Parathyroid adenoma (tissue), 2 donors: ENCODE measurements at regions not wholly inside any gene's neighbourhood (a gene's known extent, or its start where the extent isn't known, plus 50 kb on each side); places are given as distances from the start of the nearest gene placed in this dataset.
A peak's percentile ranks its signal among the peaks of the same experiment; 100 is the strongest.

Experiments used
- H2AFZ ChIP-seq: fragments of 300-600 bp; sonication (generic); one replicate; pipeline ENCODE4 v1.7.0; 2017; ENCODE audit warnings: antibody characterized with exemption, mild to moderate bottlenecking
- H3K27ac ChIP-seq: fragments of 300-600 bp; sonication (generic); one replicate; pipeline ENCODE4 v1.7.0; 2017
- H3K27me3 ChIP-seq: fragments of 300-600 bp; sonication (generic); one replicate; pipeline ENCODE4 v1.7.0; 2017; ENCODE audit warnings: low read length; ENCODE audit not compliant: control insufficient read depth, insufficient read depth
- H3K36me3 ChIP-seq: fragments of 300-600 bp; sonication (generic); one replicate; pipeline ENCODE4 v1.7.0; 2017; ENCODE audit warnings: low read length; ENCODE audit not compliant: control insufficient read depth, insufficient read depth
- H3K4me1 ChIP-seq: fragments of 300-600 bp; sonication (generic); one replicate; pipeline ENCODE4 v1.7.0; 2017; ENCODE audit warnings: control low read depth
- H3K4me2 ChIP-seq: fragments of 300-600 bp; sonication (generic); one replicate; pipeline ENCODE4 v1.7.0; 2017; ENCODE audit warnings: low read length
- H3K4me3 ChIP-seq: fragments of 300-600 bp; sonication (generic); one replicate; pipeline ENCODE4 v1.7.0; 2017; ENCODE audit warnings: low read depth, low read length
- H3K79me2 ChIP-seq: fragments of 300-600 bp; sonication (generic); one replicate; pipeline ENCODE4 v1.7.0; 2017; ENCODE audit warnings: control low read depth
- H3K9ac ChIP-seq: fragments of 300-600 bp; sonication (generic); one replicate; pipeline ENCODE4 v1.7.0; 2017; ENCODE audit warnings: mild to moderate bottlenecking
- H3K9me3 ChIP-seq: fragments of 300-600 bp; sonication (generic); one replicate; pipeline ENCODE4 v1.7.0; 2017; ENCODE audit warnings: low read length; ENCODE audit not compliant: control insufficient read depth
- TF ChIP-seq, protein P1 (sequence below): fragments of 300-600 bp; sonication (generic); IDR thresholded peaks from one replicate; pipeline ENCODE4 v1.7.0; 2017; ENCODE audit warnings: antibody characterized with exemption, mild to moderate bottlenecking
- donor health status: primary hyperparathyroidism.

DNA sequence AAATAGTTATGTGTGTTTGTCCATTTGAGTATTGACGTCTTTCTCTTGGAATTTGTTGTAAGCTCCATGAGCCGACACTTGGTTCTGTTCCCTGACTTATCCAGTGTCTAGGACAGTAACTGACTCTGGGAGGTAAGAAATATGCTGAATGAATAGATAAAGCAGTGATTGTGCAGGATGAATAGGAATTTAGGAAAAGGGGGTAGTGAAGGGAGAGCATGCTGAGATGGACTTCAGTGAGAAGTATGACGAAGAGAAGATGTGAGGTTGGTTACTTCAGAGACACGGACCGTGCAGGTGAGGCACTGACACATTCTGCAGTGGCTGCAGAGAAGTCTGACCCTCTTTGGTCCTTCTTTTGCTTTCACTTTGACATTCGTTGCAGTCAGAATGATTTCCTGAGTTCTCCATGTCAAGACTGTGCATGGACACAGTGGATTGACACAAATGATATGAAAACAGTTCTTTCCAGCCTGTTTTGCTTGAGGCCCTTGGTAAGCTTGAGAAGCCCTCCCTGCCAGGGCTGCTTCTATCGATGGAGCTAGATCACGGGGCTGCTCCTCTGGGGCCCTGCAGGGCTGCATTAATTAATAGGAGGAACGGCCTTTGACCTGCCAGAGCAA, 261.5 kb upstream of the SORCS1 start:
- H2AFZ ChIP-seq = peak overlapping the region; percentile 36
- H3K27me3 ChIP-seq = no peaks in the 10 kb centered on the region
- H3K4me1 ChIP-seq = no peaks in the 10 kb centered on the region
- no peaks in the 10 kb centered on the region for H3K36me3 ChIP-seq
- no peak overlapping the region for H3K4me3 ChIP-seq
- H3K27ac ChIP-seq = no peak overlapping the region
- TF ChIP-seq, protein P1, sequence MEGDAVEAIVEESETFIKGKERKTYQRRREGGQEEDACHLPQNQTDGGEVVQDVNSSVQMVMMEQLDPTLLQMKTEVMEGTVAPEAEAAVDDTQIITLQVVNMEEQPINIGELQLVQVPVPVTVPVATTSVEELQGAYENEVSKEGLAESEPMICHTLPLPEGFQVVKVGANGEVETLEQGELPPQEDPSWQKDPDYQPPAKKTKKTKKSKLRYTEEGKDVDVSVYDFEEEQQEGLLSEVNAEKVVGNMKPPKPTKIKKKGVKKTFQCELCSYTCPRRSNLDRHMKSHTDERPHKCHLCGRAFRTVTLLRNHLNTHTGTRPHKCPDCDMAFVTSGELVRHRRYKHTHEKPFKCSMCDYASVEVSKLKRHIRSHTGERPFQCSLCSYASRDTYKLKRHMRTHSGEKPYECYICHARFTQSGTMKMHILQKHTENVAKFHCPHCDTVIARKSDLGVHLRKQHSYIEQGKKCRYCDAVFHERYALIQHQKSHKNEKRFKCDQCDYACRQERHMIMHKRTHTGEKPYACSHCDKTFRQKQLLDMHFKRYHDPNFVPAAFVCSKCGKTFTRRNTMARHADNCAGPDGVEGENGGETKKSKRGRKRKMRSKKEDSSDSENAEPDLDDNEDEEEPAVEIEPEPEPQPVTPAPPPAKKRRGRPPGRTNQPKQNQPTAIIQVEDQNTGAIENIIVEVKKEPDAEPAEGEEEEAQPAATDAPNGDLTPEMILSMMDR = no peak
- H3K9me3 ChIP-seq = no peaks in the 10 kb centered on the region
- no peak overlapping the region for H3K9ac ChIP-seq
- H3K4me2 ChIP-seq = no peak overlapping the region
- no peaks in the 10 kb centered on the region for H3K79me2 ChIP-seq

DNA sequence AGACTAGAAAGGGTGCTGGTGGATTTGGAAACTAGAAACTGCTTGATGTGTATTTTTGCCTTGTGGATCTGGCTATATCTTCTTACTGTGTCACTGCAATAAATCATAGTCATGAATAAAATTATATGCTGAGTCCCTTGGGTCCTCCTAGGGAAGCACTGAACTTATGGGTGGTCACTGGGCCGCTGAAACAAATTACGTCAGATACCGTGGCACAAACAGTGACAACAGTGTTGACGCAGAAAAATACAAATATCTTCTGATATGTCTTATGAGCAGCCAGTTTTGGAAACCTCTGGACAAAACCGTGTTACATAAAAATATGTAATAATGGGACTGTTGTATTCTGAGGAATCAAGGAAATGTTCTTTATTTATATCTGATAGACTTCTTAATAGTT, 260.1 kb upstream of the SORCS1 start:
- H3K4me3 ChIP-seq = no peak overlapping the region
- no peaks in the 10 kb centered on the region for H3K36me3 ChIP-seq
- H3K9ac ChIP-seq = no peak overlapping the region
- H2AFZ ChIP-seq = no peak overlapping the region
- no peaks in the 10 kb centered on the region for H3K27me3 ChIP-seq
- TF ChIP-seq, protein P1 = no peak
- H3K9me3 ChIP-seq = no peaks in the 10 kb centered on the region
- no peaks in the 10 kb centered on the region for H3K79me2 ChIP-seq
- no peak overlapping the region for H3K27ac ChIP-seq
- no peak overlapping the region for H3K4me2 ChIP-seq
- no peaks in the 10 kb centered on the region for H3K4me1 ChIP-seq

DNA sequence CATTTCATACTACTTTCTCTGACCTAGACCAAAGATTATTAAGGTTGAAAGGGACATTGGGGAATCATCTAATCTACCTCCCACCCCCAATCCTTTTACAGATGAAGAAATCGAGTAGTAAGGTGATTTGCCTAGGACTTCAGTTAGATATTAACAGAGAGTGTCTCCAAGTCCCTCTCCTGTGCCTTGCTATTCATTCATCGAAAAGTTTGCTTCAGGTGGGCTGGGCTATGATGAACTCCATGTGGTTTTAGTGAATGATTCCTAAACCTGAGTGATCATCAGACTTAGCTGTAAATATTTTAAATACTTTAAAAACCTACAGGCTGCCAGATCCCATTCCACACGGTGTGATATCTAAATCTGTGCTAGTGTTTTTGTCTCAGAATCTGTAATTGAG, 259.4 kb upstream of the SORCS1 start:
- Histone ChIP-seq H3K79me2 (no peaks in the 10 kb centered on the region), H2AFZ (no peak overlapping the region), H3K4me2 (no peak overlapping the region), H3K4me3 (no peak overlapping the region), H3K36me3 (no peaks in the 10 kb centered on the region), H3K9ac (no peak overlapping the region), H3K4me1 (no peaks in the 10 kb centered on the region), H3K27me3 (no peaks in the 10 kb centered on the region), H3K9me3 (no peaks in the 10 kb centered on the region), H3K27ac (no peak overlapping the region)
- TF ChIP-seq, protein P1 = no peak

DNA sequence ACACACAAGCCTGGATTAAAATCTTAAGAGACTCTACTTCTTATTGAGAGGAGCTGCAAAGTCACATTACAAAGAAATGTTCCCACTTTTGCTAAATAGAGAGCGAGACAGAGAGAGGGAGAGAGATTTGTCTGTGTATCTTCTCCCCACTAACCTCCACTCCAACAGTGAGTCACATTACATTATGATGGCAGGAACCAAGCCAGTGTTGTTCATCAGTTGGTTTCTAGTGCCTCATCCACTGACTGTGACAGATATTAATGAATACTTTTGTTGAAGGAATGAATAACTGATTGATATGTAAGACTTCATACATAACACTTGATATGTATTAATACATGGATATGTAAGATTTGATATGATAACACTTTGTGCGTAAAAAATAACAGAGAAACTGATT, 258.2 kb upstream of the SORCS1 start:
- no peak overlapping the region for H3K4me3 ChIP-seq
- H3K9ac ChIP-seq = no peak overlapping the region
- no peaks in the 10 kb centered on the region for H3K4me1 ChIP-seq
- H3K79me2 ChIP-seq = no peaks in the 10 kb centered on the region
- H3K36me3 ChIP-seq = no peaks in the 10 kb centered on the region
- no peak overlapping the region for H3K27ac ChIP-seq
- H3K4me2 ChIP-seq = no peak overlapping the region
- no peaks in the 10 kb centered on the region for H3K9me3 ChIP-seq
- TF ChIP-seq, protein P1 = no peak
- no peaks in the 10 kb centered on the region for H3K27me3 ChIP-seq
- H2AFZ ChIP-seq = no peak overlapping the region

DNA sequence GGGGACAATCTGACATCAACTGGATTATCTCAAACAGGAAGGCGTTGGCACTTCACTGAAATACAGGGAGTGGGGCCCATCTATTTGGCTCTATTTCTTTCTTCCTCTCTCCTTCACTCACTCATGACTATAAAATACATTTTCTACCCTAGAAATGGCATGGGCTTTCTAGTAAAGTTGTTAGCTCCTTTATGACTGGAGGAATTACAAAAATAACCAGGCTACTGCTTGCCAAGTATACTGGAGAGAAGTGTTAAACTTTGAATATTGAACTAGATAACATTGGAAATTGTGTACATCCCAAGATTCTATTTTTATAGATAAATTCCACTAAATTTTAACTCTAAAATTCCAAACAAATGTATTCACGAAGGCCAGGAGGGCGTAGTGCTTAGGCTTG, 255.7 kb upstream of the SORCS1 start:
- Histone ChIP-seq H3K79me2 (no peaks in the 10 kb centered on the region), H3K27ac (no peak overlapping the region), H3K4me3 (no peak overlapping the region), H3K36me3 (no peaks in the 10 kb centered on the region), H2AFZ (no peak overlapping the region), H3K4me1 (no peaks in the 10 kb centered on the region), H3K9me3 (no peaks in the 10 kb centered on the region), H3K27me3 (no peaks in the 10 kb centered on the region), H3K4me2 (no peak overlapping the region), H3K9ac (no peak overlapping the region)
- TF ChIP-seq, protein P1 = no peak
